HAP-1 (cell line): ENCODE measurements at regions not wholly inside any gene's neighbourhood (a gene's known extent, or its start where the extent isn't known, plus 50 kb on each side); places are given as distances from the start of the nearest gene placed in this dataset.

Source experiments
- DNase-seq, 2 experiments: peaks; one replicate each; pipeline ENCODE4 v3.0.0-alpha.2; 2016 to 2020; ENCODE audit warnings: low spot score in 2 of 2
- H3K27me3 ChIP-seq: fragments of 250-450 bp; sonication (Bioruptor Pico); 2 replicates; pipeline ENCODE4 v1.5.1; 2020; ENCODE audit warnings: low read depth, mild to moderate bottlenecking, moderate library complexity
- H3K36me3 ChIP-seq: fragments of 250-450 bp; sonication (Bioruptor Pico); replicated peaks from 2 replicates; pipeline ENCODE4 v1.5.1; 2020; ENCODE audit warnings: mild to moderate bottlenecking
- H3K4me1 ChIP-seq: fragments of 250-450 bp; sonication (Bioruptor Pico); 2 replicates; pipeline ENCODE4 v1.5.1; 2020; ENCODE audit warnings: mild to moderate bottlenecking
- H3K4me3 ChIP-seq: fragments of 250-450 bp; sonication (Bioruptor Pico); 2 replicates; pipeline ENCODE4 v1.5.1; 2020; ENCODE audit warnings: mild to moderate bottlenecking, moderate library complexity
- H3K9me3 ChIP-seq: fragments of 250-450 bp; sonication (Bioruptor Pico); 2 replicates; pipeline ENCODE4 v1.5.1; 2020; ENCODE audit warnings: mild to moderate bottlenecking, moderate library complexity
- in situ Hi-C: fragments of 300-500 bp; cut with MboI; formaldehyde crosslinking; loops from 3 replicates; pipeline ENCODE4 v1.14.3; 2020; ENCODE audit warnings: low sequenced_read_pairs, inconsistent platforms, mixed read lengths

- no peaks in the 10 kb centered on the region for H3K27me3 ChIP-seq
- no peak overlapping the region for H3K4me3 ChIP-seq
- H3K36me3 ChIP-seq = no peaks in the 10 kb centered on the region
- in situ Hi-C loops = no loop called here
- H3K9me3 ChIP-seq = no peaks in the 10 kb centered on the region
- no peaks in the 10 kb centered on the region for H3K4me1 ChIP-seq
- DNase-seq = no peak
Measured at GRCh38 chr4:168039593-168039992, 52.7 kb upstream of the ANXA10 start.
